ENCODE measurements at regions not wholly inside any gene's neighbourhood (a gene's known extent, or its start where the extent isn't known, plus 50 kb on each side); places are given as distances from the start of the nearest gene placed in this dataset.
"Not testable (repeated sequence)": the region's sequence is repeated elsewhere in the genome, so short reads cannot be mapped to it uniquely, and the experiment has no call there.

DNA sequence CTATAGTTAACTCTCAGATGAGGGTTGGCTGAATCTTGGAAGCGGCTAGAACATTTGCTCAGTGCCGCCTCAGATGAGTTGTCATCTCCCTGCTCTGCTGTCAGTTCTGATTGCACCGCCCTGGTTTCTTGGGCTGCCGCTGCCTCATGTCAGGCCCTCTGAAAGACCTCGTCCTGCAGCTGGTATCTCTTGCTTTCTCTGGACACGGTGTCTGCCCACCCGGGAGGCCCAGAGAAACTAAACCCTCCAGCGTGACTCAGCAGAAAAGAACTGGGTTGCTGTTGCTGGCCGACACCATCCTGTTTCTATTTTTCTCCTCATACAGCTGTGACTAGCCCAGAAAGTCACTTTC is 355.4 kb downstream of the CD83 start:
- H3K27ac ChIP-seq (ENCODE audit: insufficient read depth, low read depth, low read length, poor library complexity, severe bottlenecking) = no peak overlapping the region
- 89 to 91% methylated on average over 9 of the region's 9 CpGs for WGBS, 2 experiments
- H3K27me3 ChIP-seq (ENCODE audit: control insufficient read depth, insufficient read depth, low read length, poor library complexity, severe bottlenecking) = no peaks in the 10 kb centered on the region

DNA sequence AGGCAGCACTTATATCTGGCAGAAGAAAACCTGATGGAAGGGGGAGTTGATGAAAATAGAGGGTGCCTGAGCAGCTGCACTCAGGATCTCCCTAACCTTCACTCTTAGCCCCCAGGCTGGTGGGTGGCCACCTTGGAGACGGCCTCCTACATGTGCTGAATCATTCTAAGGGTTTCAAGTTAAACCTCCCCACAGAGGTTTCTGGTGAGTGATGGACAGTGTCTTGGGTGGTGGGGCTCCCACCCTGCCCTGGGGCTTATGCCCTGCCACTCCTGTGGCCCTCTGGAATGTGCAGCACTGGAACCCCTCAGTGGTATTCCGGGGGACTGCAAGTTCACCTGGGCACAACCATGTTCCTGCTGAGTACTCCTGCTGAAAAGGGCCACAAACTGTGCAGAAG is 357.2 kb downstream of the CD83 start:
- Histone ChIP-seq H3K4me1 (ENCODE audit: control insufficient read depth, insufficient read depth, low read length) (peaks cover 4% of the 10 kb centered on the region), H3K4me3 (ENCODE audit: insufficient read depth, low read depth, low read length) (no peak overlapping the region), H3K27me3 (ENCODE audit: control insufficient read depth, insufficient read depth, low read length, poor library complexity, severe bottlenecking) (no peaks in the 10 kb centered on the region), H3K9me3 (ENCODE audit: control insufficient read depth, low read length) (no peaks in the 10 kb centered on the region), H3K36me3 (ENCODE audit: control insufficient read depth, insufficient read depth, low read length) (no peaks in the 10 kb centered on the region), H3K27ac (ENCODE audit: insufficient read depth, low read depth, low read length, poor library complexity, severe bottlenecking) (no peak overlapping the region)
- 90 to 93% methylated on average over 1 to 2 of the region's 2 CpGs for WGBS, 2 experiments

More for the DNA sequence above, 355.4 kb downstream of the CD83 start:
- H3K4me3 ChIP-seq (ENCODE audit: insufficient read depth, low read depth, low read length) = no peak overlapping the region
- H3K36me3 ChIP-seq (ENCODE audit: control insufficient read depth, insufficient read depth, low read length) = no peaks in the 10 kb centered on the region
- H3K4me1 ChIP-seq (ENCODE audit: control insufficient read depth, insufficient read depth, low read length) = peaks cover 4% of the 10 kb centered on the region
- no peaks in the 10 kb centered on the region for H3K9me3 ChIP-seq (ENCODE audit: control insufficient read depth, low read length)

DNA sequence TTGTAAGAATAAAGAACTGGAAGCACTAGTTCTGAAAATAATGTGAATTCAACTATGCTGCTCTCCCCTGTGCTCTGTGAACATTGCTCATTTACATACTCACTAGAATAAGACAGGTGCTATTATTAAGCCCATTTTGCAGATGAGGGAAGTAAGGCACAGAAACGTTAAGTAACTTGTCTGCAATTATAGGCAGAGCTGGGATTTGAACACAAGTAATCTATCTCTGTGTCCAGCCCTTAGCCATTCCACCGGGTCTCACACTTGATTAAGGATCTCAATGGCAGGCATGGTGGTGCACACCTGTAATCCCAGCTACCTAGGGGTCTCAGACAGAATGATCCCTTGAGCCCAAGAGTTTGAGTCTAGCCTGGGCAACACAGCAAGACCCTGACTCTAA is 357.7 kb downstream of the CD83 start:
- Histone ChIP-seq H3K27me3 (ENCODE audit: control insufficient read depth, insufficient read depth, low read length, poor library complexity, severe bottlenecking) (no peaks in the 10 kb centered on the region), H3K4me3 (ENCODE audit: insufficient read depth, low read depth, low read length) (no peak overlapping the region), H3K4me1 (ENCODE audit: control insufficient read depth, insufficient read depth, low read length) (peaks cover 4% of the 10 kb centered on the region), H3K27ac (ENCODE audit: insufficient read depth, low read depth, low read length, poor library complexity, severe bottlenecking) (no peak overlapping the region), H3K36me3 (ENCODE audit: control insufficient read depth, insufficient read depth, low read length) (no peaks in the 10 kb centered on the region), H3K9me3 (ENCODE audit: control insufficient read depth, low read length) (no peaks in the 10 kb centered on the region)
- WGBS, 2 experiments = 48 to 50% methylated on average over 2 of the region's 2 CpGs

DNA sequence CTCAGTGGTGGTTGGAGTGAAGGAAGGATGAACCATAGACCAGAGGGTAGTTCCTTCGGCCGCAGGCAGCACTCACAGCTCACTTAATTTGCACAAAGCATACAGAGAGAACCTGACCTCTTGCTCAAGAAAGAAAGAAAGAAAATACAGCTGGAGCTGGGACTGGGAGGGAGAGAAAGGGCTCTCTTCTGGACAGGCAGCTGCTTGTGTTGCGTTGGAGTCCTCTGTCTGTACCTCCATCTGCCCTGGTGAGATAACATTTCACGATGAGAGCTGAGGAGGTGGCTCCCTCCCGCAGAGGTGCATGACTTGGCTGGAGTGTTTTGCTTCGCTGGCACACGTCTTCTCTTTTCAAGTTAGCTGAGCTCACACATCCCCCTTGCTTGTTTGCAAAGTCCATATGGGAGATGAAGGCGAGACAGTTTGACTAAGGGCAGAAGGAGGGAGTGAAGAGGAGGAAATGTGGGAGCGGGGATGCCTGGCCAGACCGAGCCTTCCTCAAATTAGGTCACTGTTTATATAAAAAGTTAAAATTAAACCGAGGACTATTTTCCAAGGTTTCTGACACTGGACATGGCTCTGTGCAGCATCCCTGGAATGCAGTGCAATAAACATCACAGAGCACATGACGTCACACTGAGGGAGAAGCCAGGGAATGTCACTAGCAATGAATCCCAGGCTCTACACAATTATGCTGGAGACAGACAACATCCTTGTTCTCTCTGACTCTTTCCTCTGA is 359.4 kb downstream of the CD83 start:
- no peak overlapping the region for H3K4me3 ChIP-seq (ENCODE audit: insufficient read depth, low read depth, low read length)
- H3K36me3 ChIP-seq (ENCODE audit: control insufficient read depth, insufficient read depth, low read length) = no peaks in the 10 kb centered on the region
- no peak overlapping the region for H3K27ac ChIP-seq (ENCODE audit: insufficient read depth, low read depth, low read length, poor library complexity, severe bottlenecking)
- WGBS, 2 experiments = 89 to 91% methylated on average over 10 to 12 of the region's 12 CpGs
- H3K27me3 ChIP-seq (ENCODE audit: control insufficient read depth, insufficient read depth, low read length, poor library complexity, severe bottlenecking) = no peaks in the 10 kb centered on the region
- peaks cover 4% of the 10 kb centered on the region for H3K4me1 ChIP-seq (ENCODE audit: control insufficient read depth, insufficient read depth, low read length)
- H3K9me3 ChIP-seq (ENCODE audit: control insufficient read depth, low read length) = no peaks in the 10 kb centered on the region

DNA sequence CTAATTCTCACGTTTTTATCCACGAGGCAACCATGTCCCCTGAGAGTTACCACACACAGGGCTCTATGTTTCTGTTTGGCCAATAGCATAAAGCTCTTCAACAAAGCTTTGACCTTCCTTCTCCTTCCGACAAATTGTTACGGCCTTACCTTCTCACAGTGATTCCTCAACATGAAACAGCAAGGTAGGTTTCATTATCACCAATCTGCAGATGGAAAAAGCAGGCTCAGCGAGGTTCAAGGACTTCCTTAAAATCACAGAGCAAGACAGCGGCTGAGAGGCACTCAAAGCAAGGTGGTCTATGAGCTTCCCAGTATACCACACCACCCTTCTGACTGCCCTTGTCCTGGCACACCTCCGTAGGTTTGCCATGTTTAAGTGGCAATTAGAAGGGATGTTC is 360.0 kb downstream of the CD83 start:
- H3K36me3 ChIP-seq (ENCODE audit: control insufficient read depth, insufficient read depth, low read length) = no peaks in the 10 kb centered on the region
- no peaks in the 10 kb centered on the region for H3K27me3 ChIP-seq (ENCODE audit: control insufficient read depth, insufficient read depth, low read length, poor library complexity, severe bottlenecking)
- H3K4me1 ChIP-seq (ENCODE audit: control insufficient read depth, insufficient read depth, low read length) = peaks cover 4% of the 10 kb centered on the region
- H3K27ac ChIP-seq (ENCODE audit: insufficient read depth, low read depth, low read length, poor library complexity, severe bottlenecking) = no peak overlapping the region
- H3K9me3 ChIP-seq (ENCODE audit: control insufficient read depth, low read length) = no peaks in the 10 kb centered on the region
- no peak overlapping the region for H3K4me3 ChIP-seq (ENCODE audit: insufficient read depth, low read depth, low read length)
- 90 to 91% methylated on average over 7 of the region's 7 CpGs for WGBS, 2 experiments

DNA sequence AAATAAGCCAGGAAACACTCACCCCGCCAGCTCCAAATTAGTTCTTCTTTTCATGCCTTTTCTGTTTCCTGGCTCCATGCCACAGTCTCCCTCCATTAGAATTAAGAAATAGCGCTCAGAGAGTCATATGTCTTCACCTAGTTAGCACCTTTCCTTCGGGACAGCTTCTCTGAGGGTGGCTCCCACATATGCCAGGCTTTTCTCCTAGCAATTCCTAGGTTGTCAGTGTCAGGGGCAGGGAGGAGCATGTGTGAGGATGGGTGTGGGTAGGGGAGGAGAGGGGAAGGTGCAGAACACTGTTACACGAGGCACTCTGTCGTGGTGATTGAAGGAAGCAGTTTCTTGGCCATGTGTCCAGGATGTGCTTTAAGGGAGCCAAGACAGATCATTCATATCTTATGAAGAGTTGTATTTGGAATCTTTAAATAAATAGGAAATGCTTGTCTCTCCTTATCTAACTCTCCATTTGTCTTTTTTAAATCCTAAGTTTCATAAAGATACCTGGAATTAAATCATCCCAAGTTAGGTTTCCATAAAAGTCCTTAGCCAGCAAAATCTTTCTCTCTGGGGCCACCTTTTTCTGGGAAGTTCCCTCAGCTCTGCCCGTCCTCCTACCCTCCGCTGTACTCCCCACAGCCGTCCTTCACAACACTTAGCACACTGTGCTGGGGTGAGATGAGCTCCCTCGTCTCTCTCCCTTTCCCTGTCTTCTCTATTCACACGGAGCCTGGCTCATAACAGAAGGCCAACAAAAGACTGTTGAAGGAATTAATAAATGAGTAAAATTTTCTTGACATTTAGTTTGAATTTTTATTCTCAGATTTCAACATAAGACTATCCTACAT is 361.0 kb downstream of the CD83 start:
- H3K27ac ChIP-seq (ENCODE audit: insufficient read depth, low read depth, low read length, poor library complexity, severe bottlenecking) = no peak overlapping the region
- no peaks in the 10 kb centered on the region for H3K27me3 ChIP-seq (ENCODE audit: control insufficient read depth, insufficient read depth, low read length, poor library complexity, severe bottlenecking)
- 91% methylated on average over 9 of the region's 10 CpGs for WGBS, 2 experiments
- H3K4me3 ChIP-seq (ENCODE audit: insufficient read depth, low read depth, low read length) = no peak overlapping the region
- no peaks in the 10 kb centered on the region for H3K36me3 ChIP-seq (ENCODE audit: control insufficient read depth, insufficient read depth, low read length)
- peaks cover 4% of the 10 kb centered on the region for H3K4me1 ChIP-seq (ENCODE audit: control insufficient read depth, insufficient read depth, low read length)
- no peaks in the 10 kb centered on the region for H3K9me3 ChIP-seq (ENCODE audit: control insufficient read depth, low read length)

DNA sequence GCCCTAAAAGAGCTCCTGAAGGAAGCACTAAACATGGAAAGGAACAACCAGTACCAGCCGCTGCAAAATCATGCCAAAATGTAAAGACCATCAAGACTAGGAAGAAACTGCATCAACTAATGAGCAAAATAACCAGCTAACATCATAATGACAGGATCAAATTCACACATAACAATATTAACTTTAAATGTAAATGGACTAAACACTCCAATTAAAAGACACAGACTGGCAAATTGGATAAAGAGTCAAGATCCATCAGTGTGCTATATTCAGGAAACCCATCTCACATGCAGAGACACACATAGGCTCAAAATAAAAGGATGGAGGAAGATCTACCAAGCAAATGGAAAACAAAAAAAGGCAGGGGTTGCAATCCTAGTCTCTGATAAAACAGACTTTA is 364.4 kb downstream of the CD83 start:
- not testable (repeated sequence) for H3K4me1 ChIP-seq (ENCODE audit: control insufficient read depth, insufficient read depth, low read length); H3K36me3 ChIP-seq (ENCODE audit: control insufficient read depth, insufficient read depth, low read length); H3K27me3 ChIP-seq (ENCODE audit: control insufficient read depth, insufficient read depth, low read length, poor library complexity, severe bottlenecking); H3K27ac ChIP-seq (ENCODE audit: insufficient read depth, low read depth, low read length, poor library complexity, severe bottlenecking); H3K9me3 ChIP-seq (ENCODE audit: control insufficient read depth, low read length); H3K4me3 ChIP-seq (ENCODE audit: insufficient read depth, low read depth, low read length)
- WGBS, 2 experiments = no CpG with 5 or more reads among the region's 1 CpG

DNA sequence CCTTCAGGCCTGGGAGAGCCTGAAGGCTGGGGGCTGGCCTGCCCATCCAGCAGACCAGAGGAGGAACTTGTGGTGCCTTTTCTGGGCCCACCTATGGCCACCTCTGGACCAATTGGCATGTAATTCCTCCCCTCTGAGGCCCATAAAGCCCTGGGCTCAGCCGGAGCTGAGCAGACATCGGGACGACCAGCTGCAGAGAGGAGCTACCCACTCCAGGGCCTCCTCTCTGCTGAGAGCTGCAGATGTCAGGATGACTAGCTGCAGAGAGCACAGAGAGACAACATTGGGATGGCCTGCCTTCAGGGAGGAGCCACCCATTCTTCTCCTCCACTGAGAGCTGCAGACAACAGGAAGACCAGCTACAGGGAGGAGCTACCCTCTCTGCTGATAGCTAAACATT is 370.1 kb downstream of the CD83 start:
- Histone ChIP-seq H3K27me3 (ENCODE audit: control insufficient read depth, insufficient read depth, low read length, poor library complexity, severe bottlenecking) (no peaks in the 10 kb centered on the region), H3K4me1 (ENCODE audit: control insufficient read depth, insufficient read depth, low read length) (no peaks in the 10 kb centered on the region), H3K27ac (ENCODE audit: insufficient read depth, low read depth, low read length, poor library complexity, severe bottlenecking) (no peak overlapping the region), H3K36me3 (ENCODE audit: control insufficient read depth, insufficient read depth, low read length) (no peaks in the 10 kb centered on the region), H3K4me3 (ENCODE audit: insufficient read depth, low read depth, low read length) (no peak overlapping the region), H3K9me3 (ENCODE audit: control insufficient read depth, low read length) (no peaks in the 10 kb centered on the region)
- WGBS, 2 experiments = 95 to 96% methylated on average over 3 of the region's 3 CpGs

DNA sequence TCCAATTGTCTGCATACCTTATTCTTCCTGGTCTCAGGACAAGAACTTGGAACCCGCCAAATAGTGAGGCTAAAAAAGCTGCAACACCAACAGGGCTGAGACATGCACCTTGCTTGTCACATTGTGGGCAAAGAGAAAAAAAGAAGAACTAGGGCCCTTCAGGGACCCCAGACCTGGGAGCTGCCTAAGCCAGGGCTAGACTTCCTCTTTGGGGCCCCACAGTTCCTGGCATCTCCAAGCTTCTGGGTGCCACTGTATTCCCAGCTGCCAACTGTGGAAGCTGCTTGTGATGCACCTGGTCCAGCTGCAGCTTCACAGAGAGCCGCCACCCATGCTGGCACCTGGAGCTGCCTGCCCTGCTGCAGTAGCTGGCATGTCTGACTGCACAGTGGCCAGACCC is 370.6 kb downstream of the CD83 start:
- Histone ChIP-seq H3K9me3 (ENCODE audit: control insufficient read depth, low read length) (no peaks in the 10 kb centered on the region), H3K27ac (ENCODE audit: insufficient read depth, low read depth, low read length, poor library complexity, severe bottlenecking) (no peak overlapping the region), H3K4me3 (ENCODE audit: insufficient read depth, low read depth, low read length) (no peak overlapping the region), H3K27me3 (ENCODE audit: control insufficient read depth, insufficient read depth, low read length, poor library complexity, severe bottlenecking) (no peaks in the 10 kb centered on the region), H3K36me3 (ENCODE audit: control insufficient read depth, insufficient read depth, low read length) (no peaks in the 10 kb centered on the region), H3K4me1 (ENCODE audit: control insufficient read depth, insufficient read depth, low read length) (no peaks in the 10 kb centered on the region)
- 90 to 92% methylated on average over 2 of the region's 2 CpGs for WGBS, 2 experiments

DNA sequence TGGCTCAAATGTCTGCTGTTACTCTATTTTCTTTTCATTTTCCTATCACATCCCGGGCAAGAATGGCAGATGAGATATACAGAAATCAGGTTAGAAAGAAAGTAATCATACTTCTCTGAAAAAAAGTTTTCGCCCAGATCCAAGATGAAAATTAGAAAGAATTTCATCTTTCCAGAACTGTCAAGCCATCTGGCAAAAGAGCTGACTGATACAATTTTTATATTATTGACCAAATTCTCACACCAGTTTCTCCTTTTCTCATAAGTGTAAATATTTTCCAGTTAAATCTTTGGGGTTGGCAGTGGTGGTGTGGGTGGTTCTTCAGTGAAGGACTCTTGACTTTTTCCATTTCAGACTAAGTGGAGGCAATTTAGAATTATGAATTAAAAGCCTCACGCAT is 371.9 kb downstream of the CD83 start:
- H3K27ac ChIP-seq (ENCODE audit: insufficient read depth, low read depth, low read length, poor library complexity, severe bottlenecking) = no peak overlapping the region
- H3K4me1 ChIP-seq (ENCODE audit: control insufficient read depth, insufficient read depth, low read length) = no peaks in the 10 kb centered on the region
- H3K4me3 ChIP-seq (ENCODE audit: insufficient read depth, low read depth, low read length) = no peak overlapping the region
- WGBS, 2 experiments = 92 to 96% methylated on average over 2 to 3 of the region's 3 CpGs
- H3K27me3 ChIP-seq (ENCODE audit: control insufficient read depth, insufficient read depth, low read length, poor library complexity, severe bottlenecking) = no peaks in the 10 kb centered on the region
- H3K9me3 ChIP-seq (ENCODE audit: control insufficient read depth, low read length) = no peaks in the 10 kb centered on the region
- no peaks in the 10 kb centered on the region for H3K36me3 ChIP-seq (ENCODE audit: control insufficient read depth, insufficient read depth, low read length)
